ENCODE measurements at regions not wholly inside any gene's neighbourhood (a gene's known extent, or its start where the extent isn't known, plus 50 kb on each side); places are given as distances from the start of the nearest gene placed in this dataset.

GRCh38 chr18:23350188-23350587 is 102.9 kb upstream of the RIOK3 start (continued):
- TF ChIP-seq, protein P1, sequence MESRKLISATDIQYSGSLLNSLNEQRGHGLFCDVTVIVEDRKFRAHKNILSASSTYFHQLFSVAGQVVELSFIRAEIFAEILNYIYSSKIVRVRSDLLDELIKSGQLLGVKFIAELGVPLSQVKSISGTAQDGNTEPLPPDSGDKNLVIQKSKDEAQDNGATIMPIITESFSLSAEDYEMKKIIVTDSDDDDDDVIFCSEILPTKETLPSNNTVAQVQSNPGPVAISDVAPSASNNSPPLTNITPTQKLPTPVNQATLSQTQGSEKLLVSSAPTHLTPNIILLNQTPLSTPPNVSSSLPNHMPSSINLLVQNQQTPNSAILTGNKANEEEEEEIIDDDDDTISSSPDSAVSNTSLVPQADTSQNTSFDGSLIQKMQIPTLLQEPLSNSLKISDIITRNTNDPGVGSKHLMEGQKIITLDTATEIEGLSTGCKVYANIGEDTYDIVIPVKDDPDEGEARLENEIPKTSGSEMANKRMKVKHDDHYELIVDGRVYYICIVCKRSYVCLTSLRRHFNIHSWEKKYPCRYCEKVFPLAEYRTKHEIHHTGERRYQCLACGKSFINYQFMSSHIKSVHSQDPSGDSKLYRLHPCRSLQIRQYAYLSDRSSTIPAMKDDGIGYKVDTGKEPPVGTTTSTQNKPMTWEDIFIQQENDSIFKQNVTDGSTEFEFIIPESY (CRISPR knock-in tag; IDR thresholded peaks at IDR 0.05) = no peak
- TF ChIP-seq ZNF76 (CRISPR knock-in tag; IDR thresholded peaks at IDR 0.05; ENCODE audit: borderline replicate concordance) = no peak
- TF ChIP-seq XRCC4 (IDR thresholded peaks at IDR 0.05; ENCODE audit: extremely low read depth, insufficient read depth, insufficient read length) = no peak
- TF ChIP-seq SIN3B (IDR thresholded peaks at IDR 0.05; ENCODE audit: low read depth) = no peak

GRCh38 chr18:23351521-23351920 is 101.6 kb upstream of the RIOK3 start:
- no TSS peak for BruUV-seq (replicated peaks)
- ATAC-seq (no peak), DNase-seq (ENCODE audit: extremely low read depth in 1 of 4, low spot score in 3 of 4) (no peak), FAIRE-seq (no peak)
- CTCF ChIA-PET (ENCODE audit: low intra/inter-chr PET ratio) = no interaction called here
- H3K79me2 ChIP-seq (ENCODE audit: control insufficient read depth, insufficient read depth, low read length) = no peaks in the 10 kb centered on the region
- no peaks in the 10 kb centered on the region for H3K27me3 ChIP-seq (ENCODE audit: control insufficient read depth in 2 of 2, insufficient read depth in 2 of 2, low read length in 2 of 2)
- no peaks in the 10 kb centered on the region for H3K9me3 ChIP-seq (replicated peaks; ENCODE audit: control insufficient read depth, insufficient read depth, low read depth, low read length)
- H3K4me1 ChIP-seq (replicated peaks in 1 of 2; ENCODE audit: control insufficient read depth in 2 of 2, insufficient read depth in 2 of 2, low read length in 2 of 2) = peaks cover 0 to 7% of the 10 kb centered on the region in 2 experiments; a peak in 2 of 5 replicates
- 71% methylated on average over 4 of the region's 4 CpGs for WGBS (ENCODE audit: insufficient coverage, low coverage, missing lambda C conversion rate)
- no peak overlapping the region for H3K27ac ChIP-seq (ENCODE audit: extremely low read depth, low read depth, low read length)
- POLR2A ChIA-PET = no interaction called here
- TF ChIP-seq, protein P2, sequence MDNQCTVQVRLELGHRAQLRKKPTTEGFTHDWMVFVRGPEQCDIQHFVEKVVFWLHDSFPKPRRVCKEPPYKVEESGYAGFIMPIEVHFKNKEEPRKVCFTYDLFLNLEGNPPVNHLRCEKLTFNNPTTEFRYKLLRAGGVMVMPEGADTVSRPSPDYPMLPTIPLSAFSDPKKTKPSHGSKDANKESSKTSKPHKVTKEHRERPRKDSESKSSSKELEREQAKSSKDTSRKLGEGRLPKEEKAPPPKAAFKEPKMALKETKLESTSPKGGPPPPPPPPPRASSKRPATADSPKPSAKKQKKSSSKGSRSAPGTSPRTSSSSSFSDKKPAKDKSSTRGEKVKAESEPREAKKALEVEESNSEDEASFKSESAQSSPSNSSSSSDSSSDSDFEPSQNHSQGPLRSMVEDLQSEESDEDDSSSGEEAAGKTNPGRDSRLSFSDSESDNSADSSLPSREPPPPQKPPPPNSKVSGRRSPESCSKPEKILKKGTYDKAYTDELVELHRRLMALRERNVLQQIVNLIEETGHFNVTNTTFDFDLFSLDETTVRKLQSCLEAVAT (IDR thresholded peaks at IDR 0.05) = no peak
- TF ChIP-seq RBM22 (IDR thresholded peaks at IDR 0.05; ENCODE audit: low read depth, low read length, poor library complexity, severe bottlenecking) = no peak
- no peak for TF ChIP-seq ZBTB1 (CRISPR knock-in tag; IDR thresholded peaks at IDR 0.05; ENCODE audit: borderline replicate concordance, low read depth)
- no peak for TF ChIP-seq ZNF699 (CRISPR knock-in tag; IDR thresholded peaks at IDR 0.05; ENCODE audit: insufficient replicate concordance)
- TF ChIP-seq, protein P3, sequence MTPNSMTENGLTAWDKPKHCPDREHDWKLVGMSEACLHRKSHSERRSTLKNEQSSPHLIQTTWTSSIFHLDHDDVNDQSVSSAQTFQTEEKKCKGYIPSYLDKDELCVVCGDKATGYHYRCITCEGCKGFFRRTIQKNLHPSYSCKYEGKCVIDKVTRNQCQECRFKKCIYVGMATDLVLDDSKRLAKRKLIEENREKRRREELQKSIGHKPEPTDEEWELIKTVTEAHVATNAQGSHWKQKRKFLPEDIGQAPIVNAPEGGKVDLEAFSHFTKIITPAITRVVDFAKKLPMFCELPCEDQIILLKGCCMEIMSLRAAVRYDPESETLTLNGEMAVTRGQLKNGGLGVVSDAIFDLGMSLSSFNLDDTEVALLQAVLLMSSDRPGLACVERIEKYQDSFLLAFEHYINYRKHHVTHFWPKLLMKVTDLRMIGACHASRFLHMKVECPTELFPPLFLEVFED (CRISPR knock-in tag; conservative IDR thresholded peaks at IDR 0.05) = no peak
- no peak for TF ChIP-seq PCBP2 (IDR thresholded peaks at IDR 0.05; ENCODE audit: low read depth, low read length, poor library complexity, severe bottlenecking)
- TF ChIP-seq PPARD (CRISPR knock-in tag; IDR thresholded peaks at IDR 0.05) = no peak
- no peak for TF ChIP-seq HMGN3 (IDR thresholded peaks at IDR 0.05; ENCODE audit: borderline replicate concordance, extremely low read depth, insufficient read length, low read depth, low read length)
- in situ Hi-C loops (cut with MboI) (no loop called here), intact Hi-C loops (cut with micrococcal nuclease) (no loop called here)
- no peaks in the 10 kb centered on the region for H3K9me1 ChIP-seq (ENCODE audit: control insufficient read depth, insufficient read depth, low read length)
- H3K9ac ChIP-seq (ENCODE audit: insufficient read depth in 1 of 2, low read depth in 2 of 2, low read length in 2 of 2) = no peak overlapping the region
- H3K4me3 ChIP-seq = no peak overlapping the region
- H3K36me3 ChIP-seq (ENCODE audit: control insufficient read depth, insufficient read depth, low read length) = peaks cover 24% of the 10 kb centered on the region; the same call in 2 of the 3 replicates
- no peaks in the 10 kb centered on the region for H4K20me1 ChIP-seq (replicated peaks; ENCODE audit: control insufficient read depth, insufficient read depth, low read length)
- H3K4me2 ChIP-seq (ENCODE audit: insufficient read depth, low read length) = no peak overlapping the region
- H2AFZ ChIP-seq (ENCODE audit: low read depth, low read length) = no peak overlapping the region

Data from K562 (cell line).